SK-N-SH (cell line): ENCODE measurements at regions not wholly inside any gene's neighbourhood (a gene's known extent, or its start where the extent isn't known, plus 50 kb on each side); places are given as distances from the start of the nearest gene placed in this dataset.

ENCODE experiments used
- CHD2 ChIP-seq: fragments of 150-350 bp; IDR thresholded peaks from 2 replicates; pipeline ENCODE4 v1.6.1; 2018; ENCODE audit warnings: low read length; ENCODE audit not compliant: partially characterized antibody
- ELF1 ChIP-seq: IDR thresholded peaks from 2 replicates; pipeline ENCODE4 v1.4.0; 2012
- EP300 ChIP-seq, 2 experiments: IDR thresholded peaks; 2 replicates each; pipeline versions ENCODE4 v1.4.0 to v1.6.1; 2012; ENCODE audit warnings: borderline replicate concordance in 1 of 2, low read depth in 1 of 2, low read length in 1 of 2
- FOSL2 ChIP-seq: IDR thresholded peaks from 2 replicates; pipeline ENCODE4 v1.4.0; 2012; ENCODE audit warnings: low read depth, mild to moderate bottlenecking, moderate library complexity, borderline replicate concordance
- FOXJ3 ChIP-seq: sonication (generic); formaldehyde crosslinking; IDR thresholded peaks from 2 replicates; pipeline ENCODE4 v1.5.1; 2020; ENCODE audit warnings: mild to moderate bottlenecking, missing genetic modification reagents
- GATA2 ChIP-seq: sonication (generic); formaldehyde crosslinking; IDR thresholded peaks from 2 replicates; pipeline ENCODE4 v1.5.0; 2020; ENCODE audit warnings: mild to moderate bottlenecking, missing genetic modification reagents
- JUND ChIP-seq: IDR thresholded peaks from 2 replicates; pipeline ENCODE4 v1.4.0; 2012
- POLR2AphosphoS5 ChIP-seq: IDR thresholded peaks from 2 replicates; pipeline ENCODE4 v1.6.1; 2012; ENCODE audit warnings: low read depth, low read length
- RAD21 ChIP-seq: IDR thresholded peaks from 2 replicates; pipeline ENCODE4 v1.6.1; 2012; ENCODE audit warnings: mild to moderate bottlenecking, low read length
- RCOR1 ChIP-seq: fragments of 150-350 bp; IDR thresholded peaks from 2 replicates; pipeline ENCODE4 v1.6.1; 2017; ENCODE audit warnings: antibody characterized with exemption, low read length
- SIN3A ChIP-seq: IDR thresholded peaks from 2 replicates; pipeline ENCODE4 v1.6.1; 2012; ENCODE audit warnings: low read depth, mild to moderate bottlenecking, low read length, moderate library complexity, borderline replicate concordance
- TAF1 ChIP-seq: IDR thresholded peaks from 2 replicates; pipeline ENCODE4 v1.6.1; 2012; ENCODE audit warnings: low read depth, mild to moderate bottlenecking, low read length, moderate library complexity, borderline replicate concordance
- TCF12 ChIP-seq: IDR thresholded peaks from 2 replicates; pipeline ENCODE4 v1.4.0; 2012
- TEAD4 ChIP-seq: IDR thresholded peaks from 2 replicates; pipeline ENCODE4 v1.4.0; 2012; ENCODE audit warnings: mild to moderate bottlenecking, borderline replicate concordance; ENCODE audit not compliant: insufficient read depth
- YY1 ChIP-seq: IDR thresholded peaks from 2 replicates; pipeline ENCODE4 v1.4.0; 2012; ENCODE audit warnings: low read depth, mild to moderate bottlenecking
- TF ChIP-seq, protein P1 (sequence below): fragments of 150-350 bp; IDR thresholded peaks from 2 replicates; pipeline ENCODE4 v1.6.1; 2017; ENCODE audit warnings: antibody characterized with exemption, low read length, low read depth, borderline replicate concordance
- TF ChIP-seq, protein P2 (sequence below): IDR thresholded peaks from 2 replicates; pipeline ENCODE4; 2012
- TF ChIP-seq, protein P3 (sequence below): fragments of 150-350 bp; IDR thresholded peaks from 2 replicates; pipeline ENCODE4 v1.6.1; 2016; ENCODE audit warnings: mild to moderate bottlenecking, low read depth, low read length
- TF ChIP-seq, protein P4 (sequence below): IDR thresholded peaks from 2 replicates; pipeline ENCODE4 v1.4.0; 2012; ENCODE audit warnings: low read depth
- TF ChIP-seq, protein P5 (sequence below): IDR thresholded peaks from 2 replicates; pipeline ENCODE4 v1.4.0; 2012; ENCODE audit warnings: low read depth, borderline replicate concordance

DNA sequence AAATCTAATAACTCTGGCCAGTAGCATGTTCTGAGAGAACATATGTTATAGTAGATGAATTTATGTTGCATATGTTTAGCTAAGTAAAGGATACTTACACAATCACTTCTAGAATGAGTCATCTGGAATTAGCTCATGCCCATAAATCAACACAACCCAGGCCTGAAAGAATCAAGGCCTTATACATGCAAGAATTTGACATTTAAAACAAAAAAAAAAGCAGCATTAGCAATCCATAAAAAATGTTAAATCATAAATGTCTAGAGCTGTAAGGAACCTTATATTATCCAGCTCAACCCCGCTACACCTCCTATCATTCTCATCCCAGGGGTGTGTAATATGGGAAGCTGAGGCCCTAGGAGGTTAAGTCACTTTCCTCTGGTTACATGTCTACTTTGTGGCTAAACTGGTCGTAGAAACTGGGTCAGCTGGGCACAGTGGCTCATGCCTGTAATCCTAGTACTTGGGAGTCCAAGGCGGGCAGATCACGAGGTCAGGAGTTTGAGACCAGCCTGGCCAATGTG, 105.2 kb upstream of the CARMIL1 start (continued):
- TF ChIP-seq EP300 (IDR thresholded peaks at IDR 0.05; ENCODE audit: borderline replicate concordance in 1 of 2, low read depth in 1 of 2, low read length in 1 of 2) = peak; percentile 29 to 97; a peak in 3 of 4 replicates
- TF ChIP-seq TAF1 = no peak
- TF ChIP-seq SIN3A = no peak
- TF ChIP-seq, protein P1, sequence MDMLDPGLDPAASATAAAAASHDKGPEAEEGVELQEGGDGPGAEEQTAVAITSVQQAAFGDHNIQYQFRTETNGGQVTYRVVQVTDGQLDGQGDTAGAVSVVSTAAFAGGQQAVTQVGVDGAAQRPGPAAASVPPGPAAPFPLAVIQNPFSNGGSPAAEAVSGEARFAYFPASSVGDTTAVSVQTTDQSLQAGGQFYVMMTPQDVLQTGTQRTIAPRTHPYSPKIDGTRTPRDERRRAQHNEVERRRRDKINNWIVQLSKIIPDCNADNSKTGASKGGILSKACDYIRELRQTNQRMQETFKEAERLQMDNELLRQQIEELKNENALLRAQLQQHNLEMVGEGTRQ = no peak
- TF ChIP-seq ELF1 = peak; percentile 13; the same call in 1 of the 2 replicates
- TF ChIP-seq GATA2 (CRISPR knock-in tag) = no peak
- TF ChIP-seq, protein P2, sequence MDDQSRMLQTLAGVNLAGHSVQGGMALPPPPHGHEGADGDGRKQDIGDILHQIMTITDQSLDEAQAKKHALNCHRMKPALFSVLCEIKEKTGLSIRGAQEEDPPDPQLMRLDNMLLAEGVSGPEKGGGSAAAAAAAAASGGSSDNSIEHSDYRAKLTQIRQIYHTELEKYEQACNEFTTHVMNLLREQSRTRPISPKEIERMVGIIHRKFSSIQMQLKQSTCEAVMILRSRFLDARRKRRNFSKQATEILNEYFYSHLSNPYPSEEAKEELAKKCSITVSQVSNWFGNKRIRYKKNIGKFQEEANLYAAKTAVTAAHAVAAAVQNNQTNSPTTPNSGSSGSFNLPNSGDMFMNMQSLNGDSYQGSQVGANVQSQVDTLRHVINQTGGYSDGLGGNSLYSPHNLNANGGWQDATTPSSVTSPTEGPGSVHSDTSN = peak; percentile 98
- TF ChIP-seq POLR2AphosphoS5 = peak; percentile 87; the same call in 1 of the 2 replicates
- peak; percentile 98 for TF ChIP-seq JUND
- no peak for TF ChIP-seq RCOR1
- TF ChIP-seq RAD21 = no peak
- TF ChIP-seq, protein P3, sequence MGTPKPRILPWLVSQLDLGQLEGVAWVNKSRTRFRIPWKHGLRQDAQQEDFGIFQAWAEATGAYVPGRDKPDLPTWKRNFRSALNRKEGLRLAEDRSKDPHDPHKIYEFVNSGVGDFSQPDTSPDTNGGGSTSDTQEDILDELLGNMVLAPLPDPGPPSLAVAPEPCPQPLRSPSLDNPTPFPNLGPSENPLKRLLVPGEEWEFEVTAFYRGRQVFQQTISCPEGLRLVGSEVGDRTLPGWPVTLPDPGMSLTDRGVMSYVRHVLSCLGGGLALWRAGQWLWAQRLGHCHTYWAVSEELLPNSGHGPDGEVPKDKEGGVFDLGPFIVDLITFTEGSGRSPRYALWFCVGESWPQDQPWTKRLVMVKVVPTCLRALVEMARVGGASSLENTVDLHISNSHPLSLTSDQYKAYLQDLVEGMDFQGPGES = no peak
- no peak for TF ChIP-seq YY1
- no peak for TF ChIP-seq FOXJ3 (CRISPR knock-in tag)
- TF ChIP-seq, protein P4, sequence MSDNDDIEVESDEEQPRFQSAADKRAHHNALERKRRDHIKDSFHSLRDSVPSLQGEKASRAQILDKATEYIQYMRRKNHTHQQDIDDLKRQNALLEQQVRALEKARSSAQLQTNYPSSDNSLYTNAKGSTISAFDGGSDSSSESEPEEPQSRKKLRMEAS = peak; percentile 70; the same call in 1 of the 2 replicates
- peak; percentile 97 for TF ChIP-seq TCF12
- TF ChIP-seq, protein P5, sequence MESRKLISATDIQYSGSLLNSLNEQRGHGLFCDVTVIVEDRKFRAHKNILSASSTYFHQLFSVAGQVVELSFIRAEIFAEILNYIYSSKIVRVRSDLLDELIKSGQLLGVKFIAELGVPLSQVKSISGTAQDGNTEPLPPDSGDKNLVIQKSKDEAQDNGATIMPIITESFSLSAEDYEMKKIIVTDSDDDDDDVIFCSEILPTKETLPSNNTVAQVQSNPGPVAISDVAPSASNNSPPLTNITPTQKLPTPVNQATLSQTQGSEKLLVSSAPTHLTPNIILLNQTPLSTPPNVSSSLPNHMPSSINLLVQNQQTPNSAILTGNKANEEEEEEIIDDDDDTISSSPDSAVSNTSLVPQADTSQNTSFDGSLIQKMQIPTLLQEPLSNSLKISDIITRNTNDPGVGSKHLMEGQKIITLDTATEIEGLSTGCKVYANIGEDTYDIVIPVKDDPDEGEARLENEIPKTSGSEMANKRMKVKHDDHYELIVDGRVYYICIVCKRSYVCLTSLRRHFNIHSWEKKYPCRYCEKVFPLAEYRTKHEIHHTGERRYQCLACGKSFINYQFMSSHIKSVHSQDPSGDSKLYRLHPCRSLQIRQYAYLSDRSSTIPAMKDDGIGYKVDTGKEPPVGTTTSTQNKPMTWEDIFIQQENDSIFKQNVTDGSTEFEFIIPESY = peak; percentile 70; the same call in 1 of the 2 replicates
- no peak for TF ChIP-seq CHD2
- peak; percentile 96 for TF ChIP-seq FOSL2
- TF ChIP-seq TEAD4 = peak; percentile 95
